ENCODE measurements at regions not wholly inside any gene's neighbourhood (a gene's known extent, or its start where the extent isn't known, plus 50 kb on each side); places are given as distances from the start of the nearest gene placed in this dataset.

DNA sequence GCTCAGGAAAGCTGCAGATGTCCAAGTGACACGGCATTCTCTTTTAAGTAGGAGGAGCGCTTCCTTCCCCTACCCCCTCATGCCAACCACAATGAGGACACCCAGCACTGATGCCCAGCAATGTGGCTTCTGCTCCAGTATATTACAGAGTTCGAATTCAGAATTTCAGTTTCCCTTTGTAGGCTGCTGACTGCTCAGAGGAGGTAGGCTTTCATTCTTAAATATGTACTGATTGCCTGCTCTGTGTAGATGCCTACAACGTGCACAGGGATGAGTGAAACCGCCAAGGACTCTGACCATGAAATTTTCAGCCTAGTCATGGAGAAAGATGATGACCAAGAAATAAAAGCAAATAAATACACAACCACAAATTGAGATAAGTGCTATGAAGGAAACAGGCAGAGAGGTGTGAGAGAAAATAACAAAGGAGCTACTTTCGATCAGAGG lies 50.9 kb upstream of the TNFAIP3 start:
- CTCF ChIA-PET = no interaction called here

DNA sequence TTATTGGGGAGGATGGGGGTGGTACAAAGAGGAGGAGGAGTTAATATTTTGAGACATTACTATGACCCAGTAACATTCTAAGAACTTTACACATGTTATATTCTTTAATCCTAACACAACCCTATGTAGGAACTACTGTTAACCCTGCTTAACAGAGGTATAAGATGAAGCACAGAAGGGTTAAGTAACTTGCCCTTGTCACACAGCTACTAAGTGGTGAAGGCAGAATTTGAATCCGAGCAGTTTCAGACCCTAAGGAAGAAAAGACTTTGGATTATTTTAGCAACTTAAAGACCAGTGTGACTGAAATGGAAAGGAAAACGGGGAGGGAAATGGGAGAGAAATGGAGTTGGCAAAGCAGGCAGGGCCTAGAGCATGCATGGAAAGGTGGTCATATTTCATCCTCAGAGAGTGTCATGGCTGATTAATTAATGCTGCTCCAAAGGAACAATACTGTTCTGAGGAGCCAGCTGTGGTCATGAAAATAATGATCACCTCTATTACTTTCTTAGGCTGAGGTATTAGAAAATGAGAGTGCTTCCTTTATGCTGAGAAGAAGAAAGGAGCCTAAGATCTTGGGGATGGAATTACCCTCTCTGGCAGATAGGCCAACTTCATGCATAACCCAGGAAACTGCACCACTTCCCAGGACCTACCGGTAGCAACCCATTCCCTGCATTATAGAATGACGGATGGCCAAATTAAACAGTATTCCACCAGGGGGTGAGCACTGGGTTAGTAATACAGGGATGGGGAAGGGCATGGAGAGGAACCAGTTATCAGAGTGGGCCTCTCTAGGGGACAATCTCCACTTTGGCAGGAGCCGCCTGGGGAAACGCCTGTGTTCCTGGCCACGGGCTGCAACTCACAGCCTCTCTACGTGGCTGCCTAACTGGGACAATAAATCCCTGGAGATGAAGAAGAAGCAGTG lies 50.1 kb upstream of the TNFAIP3 start:
- Histone ChIP-seq H3K27me3 (ENCODE audit: low read length) (no peaks in the 10 kb centered on the region), H3K4me3 (ENCODE audit: low read length) (no peak overlapping the region), H3K36me3 (ENCODE audit: low read depth, low read length) (no peaks in the 10 kb centered on the region), H3K9ac (ENCODE audit: low read length) (no peak overlapping the region), H3K4me1 (ENCODE audit: insufficient read depth, low read length) (peaks cover 11% of the 10 kb centered on the region), H2AFZ (ENCODE audit: low read length) (no peak overlapping the region), H3K4me2 (ENCODE audit: low read length) (no peak overlapping the region), H3K9me2 (replicated peaks; ENCODE audit: low read length) (no peaks in the 10 kb centered on the region), H3K79me2 (ENCODE audit: low read length) (no peaks in the 10 kb centered on the region), H3F3A (ENCODE audit: low read length, unreplicated experiment) (no peaks in the 10 kb centered on the region), H3K9me3 (ENCODE audit: low read length) (no peaks in the 10 kb centered on the region), H3K27ac (ENCODE audit: low read length) (no peak overlapping the region), H4K20me1 (ENCODE audit: low read length) (no peaks in the 10 kb centered on the region)
- TF ChIP-seq EZH2 (IDR thresholded peaks at IDR 0.05; ENCODE audit: low read length, unreplicated experiment) (no peak), EZH2phosphoT487 (IDR thresholded peaks at IDR 0.05; ENCODE audit: borderline replicate concordance, low read length) (no peak)
- TF ChIP-seq, protein P1, sequence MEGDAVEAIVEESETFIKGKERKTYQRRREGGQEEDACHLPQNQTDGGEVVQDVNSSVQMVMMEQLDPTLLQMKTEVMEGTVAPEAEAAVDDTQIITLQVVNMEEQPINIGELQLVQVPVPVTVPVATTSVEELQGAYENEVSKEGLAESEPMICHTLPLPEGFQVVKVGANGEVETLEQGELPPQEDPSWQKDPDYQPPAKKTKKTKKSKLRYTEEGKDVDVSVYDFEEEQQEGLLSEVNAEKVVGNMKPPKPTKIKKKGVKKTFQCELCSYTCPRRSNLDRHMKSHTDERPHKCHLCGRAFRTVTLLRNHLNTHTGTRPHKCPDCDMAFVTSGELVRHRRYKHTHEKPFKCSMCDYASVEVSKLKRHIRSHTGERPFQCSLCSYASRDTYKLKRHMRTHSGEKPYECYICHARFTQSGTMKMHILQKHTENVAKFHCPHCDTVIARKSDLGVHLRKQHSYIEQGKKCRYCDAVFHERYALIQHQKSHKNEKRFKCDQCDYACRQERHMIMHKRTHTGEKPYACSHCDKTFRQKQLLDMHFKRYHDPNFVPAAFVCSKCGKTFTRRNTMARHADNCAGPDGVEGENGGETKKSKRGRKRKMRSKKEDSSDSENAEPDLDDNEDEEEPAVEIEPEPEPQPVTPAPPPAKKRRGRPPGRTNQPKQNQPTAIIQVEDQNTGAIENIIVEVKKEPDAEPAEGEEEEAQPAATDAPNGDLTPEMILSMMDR (conservative IDR thresholded peaks at IDR 0.05; ENCODE audit: low read depth, low read length) = no peak
- ChIA-PET POLR2A (ENCODE audit: unreplicated experiment) (no interaction called here), CTCF (no interaction called here)
- ATAC-seq = no peak
- no TSS peak for BruUV-seq (replicated peaks)
- no peak for DNase-seq
- intact Hi-C loops (cut with micrococcal nuclease) = no loop called here

More for the DNA sequence above, 50.9 kb upstream of the TNFAIP3 start:
- no peaks in the 10 kb centered on the region for H3K9me3 ChIP-seq (ENCODE audit: low read length)
- H3K27ac ChIP-seq (ENCODE audit: low read length) = no peak overlapping the region
- H4K20me1 ChIP-seq (ENCODE audit: low read length) = no peaks in the 10 kb centered on the region
- no peaks in the 10 kb centered on the region for H3K79me2 ChIP-seq (ENCODE audit: low read length)
- peaks cover 17% of the 10 kb centered on the region for H3K4me1 ChIP-seq (ENCODE audit: insufficient read depth, low read length)
- H3K9ac ChIP-seq (ENCODE audit: low read length) = no peak overlapping the region
- POLR2A ChIA-PET (ENCODE audit: unreplicated experiment) = no interaction called here
- H3K27me3 ChIP-seq (ENCODE audit: low read length) = no peaks in the 10 kb centered on the region
- ATAC-seq (no peak), DNase-seq (no peak)
- no peaks in the 10 kb centered on the region for H3F3A ChIP-seq (ENCODE audit: low read length, unreplicated experiment)
- intact Hi-C loops (cut with micrococcal nuclease) = no loop called here
- H3K4me2 ChIP-seq (ENCODE audit: low read length) = no peak overlapping the region
- no peaks in the 10 kb centered on the region for H3K36me3 ChIP-seq (ENCODE audit: low read depth, low read length)
- TF ChIP-seq, protein P1 (conservative IDR thresholded peaks at IDR 0.05; ENCODE audit: low read depth, low read length) = no peak
- TF ChIP-seq EZH2phosphoT487 (IDR thresholded peaks at IDR 0.05; ENCODE audit: borderline replicate concordance, low read length) (no peak), EZH2 (IDR thresholded peaks at IDR 0.05; ENCODE audit: low read length, unreplicated experiment) (no peak)
- H2AFZ ChIP-seq (ENCODE audit: low read length) = no peak overlapping the region
- H3K9me2 ChIP-seq (replicated peaks; ENCODE audit: low read length) = no peaks in the 10 kb centered on the region
- BruUV-seq (replicated peaks) = no TSS peak
- H3K4me3 ChIP-seq (ENCODE audit: low read length) = no peak overlapping the region

Data from PC-3 (cell line).